Endothelial cell of umbilical vein (primary cell): ENCODE measurements at regions not wholly inside any gene's neighbourhood (a gene's known extent, or its start where the extent isn't known, plus 50 kb on each side); places are given as distances from the start of the nearest gene placed in this dataset.

Source experiments
- CTCF ChIP-seq, 2 donors: IDR thresholded peaks; 1 replicate in 1 of 2; 2 replicates in 1 of 2; pipeline ENCODE4 v1.5.1; 2011; ENCODE audit warnings: low read length in 2 of 2, mild to moderate bottlenecking in 2 of 2, moderate library complexity in 2 of 2, control low read depth in 1 of 2, inconsistent platforms in 1 of 2, low read depth in 1 of 2; ENCODE audit not compliant: insufficient read depth in 1 of 2; ENCODE audit errors: extremely low read depth in 1 of 2
- EZH2 ChIP-seq: IDR thresholded peaks from 2 replicates; pipeline ENCODE4 v1.6.1; 2012; ENCODE audit warnings: borderline replicate concordance, low read depth, mild to moderate bottlenecking, moderate library complexity, low read length, inconsistent platforms; ENCODE audit not compliant: severe bottlenecking
- FOS ChIP-seq: IDR thresholded peaks from 2 replicates; pipeline ENCODE4 v1.6.1; 2011; ENCODE audit warnings: mild to moderate bottlenecking, low read length, moderate library complexity, borderline replicate concordance; ENCODE audit not compliant: insufficient read depth
- GATA2 ChIP-seq: IDR thresholded peaks from 2 replicates; pipeline ENCODE4 v1.7.0; 2011; ENCODE audit warnings: low read depth, mild to moderate bottlenecking, moderate library complexity, mixed read lengths, low read length; ENCODE audit not compliant: insufficient read length, insufficient read depth
- JUN ChIP-seq: IDR thresholded peaks from 2 replicates; pipeline ENCODE4 v1.6.1; 2011; ENCODE audit warnings: borderline replicate concordance, low read depth; ENCODE audit not compliant: insufficient read length, insufficient read depth
- MYC ChIP-seq: IDR thresholded peaks from one replicate; pipeline ENCODE4 v1.6.1; 2011; ENCODE audit warnings: mild to moderate bottlenecking, low read depth, low read length
- POLR2A ChIP-seq: IDR thresholded peaks from 2 replicates; pipeline ENCODE4 v1.6.1; 2012; ENCODE audit warnings: low read depth, mild to moderate bottlenecking, control low read depth, low read length
- POLR2AphosphoS5 ChIP-seq: IDR thresholded peaks from 2 replicates; pipeline ENCODE4 v1.6.1; 2012; ENCODE audit warnings: low read depth, mild to moderate bottlenecking, control low read depth, low read length, moderate library complexity; ENCODE audit not compliant: insufficient read depth
- TF ChIP-seq, protein P1 (sequence below): IDR thresholded peaks from 2 replicates; pipeline ENCODE4 v1.6.1; 2011; ENCODE audit not compliant: insufficient read depth, insufficient read length

GRCh38 chr1:2951856-2952255 lies 69.4 kb upstream of the ACTRT2 start:
- TF ChIP-seq CTCF (IDR thresholded peaks at IDR 0.05; ENCODE audit: extremely low read depth in 1 of 2, insufficient read depth in 1 of 2, low read depth in 1 of 2, low read length in 2 of 2) (no peak), POLR2A (no peak), MYC (no peak), POLR2AphosphoS5 (no peak), EZH2 (no peak), FOS (no peak), GATA2 (no peak), JUN (no peak)
- TF ChIP-seq, protein P1, sequence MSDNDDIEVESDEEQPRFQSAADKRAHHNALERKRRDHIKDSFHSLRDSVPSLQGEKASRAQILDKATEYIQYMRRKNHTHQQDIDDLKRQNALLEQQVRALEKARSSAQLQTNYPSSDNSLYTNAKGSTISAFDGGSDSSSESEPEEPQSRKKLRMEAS, result no peak
